ENCODE measurements at regions not wholly inside any gene's neighbourhood (a gene's known extent, or its start where the extent isn't known, plus 50 kb on each side); places are given as distances from the start of the nearest gene placed in this dataset.

DNA sequence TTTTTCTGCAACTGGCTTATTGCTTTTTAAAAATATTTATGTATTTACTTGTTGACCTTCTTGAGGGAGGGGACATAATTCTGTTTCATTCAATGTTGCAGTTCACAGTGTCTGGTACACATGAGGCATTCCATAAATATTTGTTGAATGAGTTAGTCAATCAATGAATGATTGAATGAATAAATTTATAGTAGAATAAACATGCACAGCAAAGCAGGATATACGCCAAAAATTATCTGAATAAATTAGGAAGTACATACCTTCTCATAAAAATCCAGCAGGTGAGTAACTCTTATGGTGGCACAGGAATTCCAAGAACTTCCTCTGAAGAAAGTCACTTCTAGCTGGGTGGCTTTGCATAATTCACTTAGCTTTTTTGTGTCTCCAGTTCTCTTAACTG lies 469.4 kb upstream of the ATP11B start:
- DNase-seq (ENCODE audit: low spot score, unreplicated experiment): no peak
- Mint-ChIP-seq H3K27me3 (no peaks in the 10 kb centered on the region), H3K4me3 (ENCODE audit: low read depth) (no peak overlapping the region), H3K36me3 (ENCODE audit: insufficient read depth) (peaks cover 4% of the 10 kb centered on the region), H3K9me3 (ENCODE audit: low read depth) (peaks cover 16% of the 10 kb centered on the region), H3K27ac (no peak overlapping the region), H3K4me1 (ENCODE audit: low read depth) (no peaks in the 10 kb centered on the region)
- TF ChIP-seq CTCF (IDR thresholded peaks at IDR 0.05; ENCODE audit: unreplicated experiment): no peak

GRCh38 chr3:182325213-182325950 lies 467.9 kb upstream of the ATP11B start:
- Mint-ChIP-seq H3K36me3 (ENCODE audit: insufficient read depth) (no peaks in the 10 kb centered on the region), H3K4me1 (ENCODE audit: low read depth) (no peaks in the 10 kb centered on the region), H3K9me3 (ENCODE audit: low read depth) (peaks cover 1% of the 10 kb centered on the region), H3K27me3 (no peaks in the 10 kb centered on the region), H3K27ac (no peak overlapping the region), H3K4me3 (ENCODE audit: low read depth) (no peak overlapping the region)
- no peak for TF ChIP-seq CTCF (IDR thresholded peaks at IDR 0.05; ENCODE audit: unreplicated experiment)
- no peak for DNase-seq (ENCODE audit: low spot score, unreplicated experiment)

DNA sequence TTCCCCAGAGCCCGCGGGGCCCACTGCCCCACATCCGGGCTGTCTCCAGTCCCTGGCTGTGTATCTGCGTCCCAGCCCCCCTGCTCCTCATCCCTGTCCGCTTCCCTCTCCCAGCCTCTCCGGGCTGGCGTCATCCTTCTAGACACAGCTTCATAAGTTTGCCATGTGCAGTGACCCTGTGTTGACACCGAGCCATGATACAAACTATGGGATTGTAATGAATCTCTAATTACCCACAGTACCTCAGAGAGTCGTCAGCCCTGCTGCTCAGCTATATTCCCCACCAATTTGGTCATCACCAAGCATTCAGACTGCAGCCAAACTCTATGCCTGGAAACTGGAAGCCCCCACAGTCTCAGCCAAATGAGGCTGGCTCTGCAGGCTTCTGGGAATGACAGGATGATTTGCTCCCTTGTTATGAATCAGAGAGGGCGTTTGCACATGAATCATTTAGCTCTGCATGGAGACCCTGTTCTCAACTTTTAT lies 466.1 kb upstream of the ATP11B start:
- Mint-ChIP-seq H3K4me1 (ENCODE audit: low read depth) (no peaks in the 10 kb centered on the region), H3K27me3 (no peaks in the 10 kb centered on the region), H3K36me3 (ENCODE audit: insufficient read depth) (no peaks in the 10 kb centered on the region), H3K9me3 (ENCODE audit: low read depth) (no peaks in the 10 kb centered on the region), H3K4me3 (ENCODE audit: low read depth) (no peak overlapping the region), H3K27ac (no peak overlapping the region)
- TF ChIP-seq CTCF (IDR thresholded peaks at IDR 0.05; ENCODE audit: unreplicated experiment): no peak
- DNase-seq (ENCODE audit: low spot score, unreplicated experiment): no peak

DNA sequence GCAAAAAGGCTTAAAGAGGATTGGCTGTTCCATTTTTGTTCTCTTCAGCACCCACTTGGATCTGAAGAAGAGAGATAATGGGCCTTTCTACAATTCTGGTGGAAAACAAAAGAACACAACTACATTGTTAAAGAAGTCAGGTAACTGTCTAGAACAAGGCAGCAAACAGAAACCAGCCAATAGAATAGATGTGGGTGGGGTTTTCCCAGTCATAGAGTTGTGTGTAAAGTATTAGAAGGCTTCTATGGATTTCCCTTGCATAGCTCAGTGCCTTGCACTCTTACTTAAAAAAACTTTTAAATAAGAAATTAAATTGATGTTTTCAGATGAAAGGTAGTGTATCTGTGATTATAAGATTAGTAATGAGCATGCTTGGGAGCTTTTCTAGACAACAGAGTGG lies 462.7 kb upstream of the ATP11B start:
- no peak overlapping the region for H3K4me3 Mint-ChIP-seq (ENCODE audit: low read depth)
- TF ChIP-seq CTCF (IDR thresholded peaks at IDR 0.05; ENCODE audit: unreplicated experiment): no peak
- no peak for DNase-seq (ENCODE audit: low spot score, unreplicated experiment)
- no peak overlapping the region for H3K27ac Mint-ChIP-seq
- no peaks in the 10 kb centered on the region for H3K27me3 Mint-ChIP-seq
- no peaks in the 10 kb centered on the region for H3K4me1 Mint-ChIP-seq (ENCODE audit: low read depth)
- peaks cover 9% of the 10 kb centered on the region for H3K9me3 Mint-ChIP-seq (ENCODE audit: low read depth)
- no peaks in the 10 kb centered on the region for H3K36me3 Mint-ChIP-seq (ENCODE audit: insufficient read depth)

GRCh38 chr3:182331341-182331740 lies 462.0 kb upstream of the ATP11B start:
- H3K36me3 Mint-ChIP-seq (ENCODE audit: insufficient read depth): no peaks in the 10 kb centered on the region
- H3K4me1 Mint-ChIP-seq (ENCODE audit: low read depth): no peaks in the 10 kb centered on the region
- TF ChIP-seq CTCF (IDR thresholded peaks at IDR 0.05; ENCODE audit: unreplicated experiment): no peak
- no peak for DNase-seq (ENCODE audit: low spot score, unreplicated experiment)
- peaks cover 9% of the 10 kb centered on the region for H3K9me3 Mint-ChIP-seq (ENCODE audit: low read depth)
- H3K27ac Mint-ChIP-seq: no peak overlapping the region
- H3K27me3 Mint-ChIP-seq: no peaks in the 10 kb centered on the region
- H3K4me3 Mint-ChIP-seq (ENCODE audit: low read depth): no peak overlapping the region

Measured in progenitor cell of endocrine pancreas (in vitro differentiated cells).